Esophagus muscularis mucosa (tissue), 4 donors: ENCODE measurements at regions not wholly inside any gene's neighbourhood (a gene's known extent, or its start where the extent isn't known, plus 50 kb on each side); places are given as distances from the start of the nearest gene placed in this dataset.
A peak's percentile ranks its signal among the peaks of the same experiment; 100 is the strongest.

Source experiments
- DNase-seq: peaks from one replicate; pipeline ENCODE4 v3.0.0-alpha.2; 2017; ENCODE audit errors: extremely low spot score
- H3K27ac ChIP-seq, 4 donors: fragments of 200-600 bp; sonication (generic); replicated peaks in 1 of 4; 1 replicate in 3 of 4; 2 replicates in 1 of 4; pipeline ENCODE4 v1.5.1; 2016 to 2019; ENCODE audit warnings: mild to moderate bottlenecking in 1 of 4
- H3K27me3 ChIP-seq, 4 donors: fragments of 200-600 bp; sonication (generic); one replicate each; pipeline versions ENCODE4 v1.5.1 to v1.6.0; 2016 to 2019
- H3K36me3 ChIP-seq, 4 donors: fragments of 200-600 bp; sonication (generic); one replicate each; pipeline ENCODE4 v1.5.1; 2016 to 2019
- H3K4me1 ChIP-seq, 4 donors: fragments of 200-600 bp; sonication (generic); one replicate each; pipeline ENCODE4 v1.5.1; 2016 to 2019
- H3K4me3 ChIP-seq, 4 donors: fragments of 200-600 bp; sonication (generic); 1 replicate in 2 of 4; 2 replicates in 2 of 4; pipeline ENCODE4 v1.5.1; 2016 to 2019; ENCODE audit warnings: mild to moderate bottlenecking in 4 of 4, moderate library complexity in 1 of 4
- H3K9me3 ChIP-seq, 4 donors: fragments of 200-600 bp; sonication (generic); 1 replicate in 3 of 4; 2 replicates in 1 of 4; pipeline ENCODE4 v1.5.1; 2016 to 2019
- CTCF ChIP-seq, 3 experiments: fragments of 200-600 bp in 2 of 3; fragments of 450-650 bp in 1 of 3; sonication (generic) in 2 of 3; IDR thresholded peaks; one replicate each; pipeline ENCODE4 v1.5.1; 2017 to 2019; ENCODE audit warnings: antibody characterized with exemption in 3 of 3, mild to moderate bottlenecking in 2 of 3, moderate library complexity in 1 of 3
- EP300 ChIP-seq: sonication (generic); formaldehyde crosslinking; IDR thresholded peaks from one replicate; pipeline ENCODE4 v1.6.1; 2017; ENCODE audit warnings: antibody characterized with exemption
- POLR2A ChIP-seq: fragments of 450-650 bp; IDR thresholded peaks from one replicate; pipeline ENCODE4 v1.6.1; 2017; ENCODE audit warnings: antibody characterized with exemption, moderate library complexity, mild to moderate bottlenecking, low read depth
- POLR2AphosphoS5 ChIP-seq, 2 donors: sonication (generic); formaldehyde crosslinking; IDR thresholded peaks; one replicate each; pipeline ENCODE4 v1.6.1; 2017; ENCODE audit warnings: antibody characterized with exemption in 2 of 2
- WGBS: methylation state at CpG from one replicate; pipeline ENCODE4 v1.1.5; 2018; 5-methylcytosine and 5-hydroxymethylcytosine counted together
- intact Hi-C: fragments of 100-400 bp; cut with DNase I; formaldehyde crosslinking; loops from one replicate; pipeline ENCODE4 v1.15.1; 2023

- WGBS, result 81% methylated on average over 1 of the region's 1 CpG
Measured at GRCh38 chrX:150257353-150258175, 105.6 kb upstream of the MAMLD1 start.

GRCh38 chrX:150258176-150258425 is 105.0 kb upstream of the MAMLD1 start:
- H3K9me3 ChIP-seq, result no peaks in the 10 kb centered on the region
- no peaks in the 10 kb centered on the region for H3K4me1 ChIP-seq
- TF ChIP-seq CTCF (IDR thresholded peaks at IDR 0.05) (no peak), POLR2A (no peak), POLR2AphosphoS5 (IDR thresholded peaks at IDR 0.05) (no peak), EP300 (no peak)
- no peak overlapping the region for H3K27ac ChIP-seq
- 86% methylated on average over 1 of the region's 1 CpG for WGBS
- H3K4me3 ChIP-seq, result no peak overlapping the region
- peak; percentile 26 for DNase-seq
- no peaks in the 10 kb centered on the region for H3K27me3 ChIP-seq
- intact Hi-C loops, result no loop called here
- H3K36me3 ChIP-seq, result no peaks in the 10 kb centered on the region

More at GRCh38 chrX:150257353-150258175, 105.6 kb upstream of the MAMLD1 start:
- no peak for DNase-seq
- Histone ChIP-seq H3K4me1 (no peaks in the 10 kb centered on the region), H3K27me3 (no peaks in the 10 kb centered on the region), H3K4me3 (no peak overlapping the region), H3K27ac (no peak overlapping the region), H3K9me3 (no peaks in the 10 kb centered on the region), H3K36me3 (no peaks in the 10 kb centered on the region)
- TF ChIP-seq POLR2AphosphoS5 (IDR thresholded peaks at IDR 0.05), result no peak
- TF ChIP-seq POLR2A, result no peak
- no peak for TF ChIP-seq EP300
- no peak for TF ChIP-seq CTCF (IDR thresholded peaks at IDR 0.05)
- intact Hi-C loops, result no loop called here

GRCh38 chrX:150258463-150259430 is 104.4 kb upstream of the MAMLD1 start:
- WGBS, result 77% methylated on average over 11 of the region's 11 CpGs
- intact Hi-C loops, result no loop called here
- Histone ChIP-seq H3K4me1 (no peaks in the 10 kb centered on the region), H3K27me3 (no peaks in the 10 kb centered on the region), H3K4me3 (no peak overlapping the region), H3K27ac (no peak overlapping the region), H3K36me3 (no peaks in the 10 kb centered on the region), H3K9me3 (no peaks in the 10 kb centered on the region)
- peak; percentile 34 for DNase-seq
- TF ChIP-seq EP300 (no peak), POLR2A (no peak), CTCF (IDR thresholded peaks at IDR 0.05) (no peak), POLR2AphosphoS5 (IDR thresholded peaks at IDR 0.05) (no peak)

- 39% methylated on average over 3 of the region's 3 CpGs for WGBS
- no peak for TF ChIP-seq CTCF (IDR thresholded peaks at IDR 0.05)
- TF ChIP-seq EP300, result no peak
- no peak for TF ChIP-seq POLR2A
- TF ChIP-seq POLR2AphosphoS5 (IDR thresholded peaks at IDR 0.05), result no peak
- intact Hi-C loops, result no loop called here
- Histone ChIP-seq H3K36me3 (no peaks in the 10 kb centered on the region), H3K4me1 (no peaks in the 10 kb centered on the region), H3K27ac (no peak overlapping the region), H3K4me3 (no peak overlapping the region), H3K9me3 (no peaks in the 10 kb centered on the region), H3K27me3 (no peaks in the 10 kb centered on the region)
- peak; percentile 29 for DNase-seq
Measured at GRCh38 chrX:150262456-150262855, 100.7 kb upstream of the MAMLD1 start.
